ENCODE measurements at regions not wholly inside any gene's neighbourhood (a gene's known extent, or its start where the extent isn't known, plus 50 kb on each side); places are given as distances from the start of the nearest gene placed in this dataset.

GRCh38 chr14:101467181-101467926 lies 93.9 kb upstream of the DIO3 start:
- no peak overlapping the region for H3K4me3 ChIP-seq (ENCODE audit: low read depth, low read length)
- TF ChIP-seq CTCF (IDR thresholded peaks at IDR 0.05; ENCODE audit: insufficient read depth, low read depth, low read length) = no peak
- DNase-seq (ENCODE audit: low read depth) = no peak

- no peak for TF ChIP-seq CTCF (IDR thresholded peaks at IDR 0.05; ENCODE audit: insufficient read depth, low read depth, low read length)
- no peak overlapping the region for H3K4me3 ChIP-seq (ENCODE audit: low read depth, low read length)
- DNase-seq (ENCODE audit: low read depth) = no peak
Observed at GRCh38 chr14:101469382-101470247, 91.7 kb upstream of the DIO3 start.

- no peak for TF ChIP-seq CTCF (IDR thresholded peaks at IDR 0.05; ENCODE audit: insufficient read depth, low read depth, low read length)
- no peak overlapping the region for H3K4me3 ChIP-seq (ENCODE audit: low read depth, low read length)
- DNase-seq (ENCODE audit: low read depth) = no peak
Observed at GRCh38 chr14:101470266-101470665, 91.0 kb upstream of the DIO3 start.

- no peak for TF ChIP-seq CTCF (IDR thresholded peaks at IDR 0.05; ENCODE audit: insufficient read depth, low read depth, low read length)
Observed at GRCh38 chr14:101471723-101472517, 89.4 kb upstream of the DIO3 start.

GRCh38 chr14:101472518-101472849 lies 88.8 kb upstream of the DIO3 start:
- no peak for TF ChIP-seq CTCF (IDR thresholded peaks at IDR 0.05; ENCODE audit: insufficient read depth, low read depth, low read length)
- no peak for DNase-seq (ENCODE audit: low read depth)
- H3K4me3 ChIP-seq (ENCODE audit: low read depth, low read length) = no peak overlapping the region

More at GRCh38 chr14:101471723-101472517, 89.4 kb upstream of the DIO3 start:
- DNase-seq (ENCODE audit: low read depth) = no peak
- H3K4me3 ChIP-seq (ENCODE audit: low read depth, low read length) = no peak overlapping the region

- no peak for DNase-seq (ENCODE audit: low read depth)
- no peak overlapping the region for H3K4me3 ChIP-seq (ENCODE audit: low read depth, low read length)
Observed at GRCh38 chr14:101473045-101473729, 88.1 kb upstream of the DIO3 start.

More at GRCh38 chr14:101473045-101473729, 88.1 kb upstream of the DIO3 start:
- TF ChIP-seq CTCF (IDR thresholded peaks at IDR 0.05; ENCODE audit: insufficient read depth, low read depth, low read length) = no peak
